Urothelium cell line (cell line): ENCODE measurements at regions not wholly inside any gene's neighbourhood (a gene's known extent, or its start where the extent isn't known, plus 50 kb on each side); places are given as distances from the start of the nearest gene placed in this dataset.
A peak's percentile ranks its signal among the peaks of the same experiment; 100 is the strongest.

Source experiments
- DNase-seq: peaks from one replicate; pipeline ENCODE4 v3.0.0; 2011; ENCODE audit warnings: low spot score, mixed read lengths
- FAIRE-seq: peaks from 2 replicates; lab custom pipeline; 2011; peaks lifted over from hg19 to GRCh38; lab: Jason Lieb, UNC

- DNase-seq = no peak
- no peak for FAIRE-seq
Measured at GRCh38 chr5:56595566-56595965, 219.8 kb upstream of the MAP3K1 start.

- DNase-seq (peak; percentile 38), FAIRE-seq (no peak)
Measured at GRCh38 chr5:56594792-56595191, 220.6 kb upstream of the MAP3K1 start.

GRCh38 chr5:56591081-56591480, 224.3 kb upstream of the MAP3K1 start:
- no peak for DNase-seq
- no peak for FAIRE-seq

- FAIRE-seq (no peak), DNase-seq (no peak)
Measured at GRCh38 chr5:56589481-56589860, 225.9 kb upstream of the MAP3K1 start.

GRCh38 chr5:56588636-56589480, 226.5 kb upstream of the MAP3K1 start:
- DNase-seq = no peak
- no peak for FAIRE-seq

GRCh38 chr5:56588131-56588487, 227.2 kb upstream of the MAP3K1 start:
- DNase-seq = no peak
- no peak for FAIRE-seq

- no peak for DNase-seq
- no peak for FAIRE-seq
Measured at GRCh38 chr5:56587381-56588130, 227.8 kb upstream of the MAP3K1 start.

- no peak for DNase-seq
- FAIRE-seq = no peak
Measured at GRCh38 chr5:56585999-56586691, 229.2 kb upstream of the MAP3K1 start.

- DNase-seq (no peak), FAIRE-seq (peak; percentile 35)
Measured at GRCh38 chr5:56585461-56585860, 229.9 kb upstream of the MAP3K1 start.

GRCh38 chr5:56581426-56581825, 233.9 kb upstream of the MAP3K1 start:
- no peak for DNase-seq
- FAIRE-seq = no peak

GRCh38 chr5:56580864-56581263, 234.5 kb upstream of the MAP3K1 start:
- DNase-seq = no peak
- FAIRE-seq = no peak

- DNase-seq (no peak), FAIRE-seq (no peak)
Measured at GRCh38 chr5:56575821-56576220, 239.5 kb upstream of the MAP3K1 start.

GRCh38 chr5:56574778-56575177, 240.6 kb upstream of the MAP3K1 start:
- DNase-seq = no peak
- no peak for FAIRE-seq

- no peak for FAIRE-seq
Measured at GRCh38 chr5:56569566-56569965, 245.8 kb upstream of the MAP3K1 start.

GRCh38 chr5:56569076-56569475, 246.3 kb upstream of the MAP3K1 start:
- FAIRE-seq = no peak

More at GRCh38 chr5:56569566-56569965, 245.8 kb upstream of the MAP3K1 start:
- no peak for DNase-seq

GRCh38 chr5:56567278-56567677, 248.1 kb upstream of the MAP3K1 start:
- no peak for FAIRE-seq

More at GRCh38 chr5:56569076-56569475, 246.3 kb upstream of the MAP3K1 start:
- DNase-seq = no peak

GRCh38 chr5:56566374-56567249, 248.7 kb upstream of the MAP3K1 start:
- DNase-seq (no peak), FAIRE-seq (no peak)

More at GRCh38 chr5:56567278-56567677, 248.1 kb upstream of the MAP3K1 start:
- DNase-seq = no peak

- FAIRE-seq (no peak), DNase-seq (no peak)
Measured at GRCh38 chr5:56565644-56566043, 249.7 kb upstream of the MAP3K1 start.

- DNase-seq = no peak
- no peak for FAIRE-seq
Measured at GRCh38 chr5:56565283-56565615, 250.1 kb upstream of the MAP3K1 start.

- DNase-seq = no peak
- no peak for FAIRE-seq
Measured at GRCh38 chr5:56564541-56565282, 250.6 kb upstream of the MAP3K1 start.
